Islet of Langerhans (tissue), 1 donor: ENCODE measurements at regions not wholly inside any gene's neighbourhood (a gene's known extent, or its start where the extent isn't known, plus 50 kb on each side); places are given as distances from the start of the nearest gene placed in this dataset.

Experiments used
- FAIRE-seq: peaks from one replicate; lab custom pipeline; 2011; peaks lifted over from hg19 to GRCh38; lab: Jason Lieb, UNC

GRCh38 chr6:164286011-164286410, 871.5 kb downstream of the QKI start:
- FAIRE-seq, result no peak

- no peak for FAIRE-seq
Measured at GRCh38 chr6:164283574-164283973, 869.1 kb downstream of the QKI start.

- FAIRE-seq, result no peak
Measured at GRCh38 chr6:164276211-164276610, 861.7 kb downstream of the QKI start.

- no peak for FAIRE-seq
Measured at GRCh38 chr6:164275773-164276172, 861.3 kb downstream of the QKI start.

GRCh38 chr6:164274493-164274892, 860.0 kb downstream of the QKI start:
- FAIRE-seq, result no peak

- no peak for FAIRE-seq
Measured at GRCh38 chr6:164273491-164273890, 859.0 kb downstream of the QKI start.

GRCh38 chr6:164266851-164267250, 852.3 kb downstream of the QKI start:
- FAIRE-seq, result no peak

GRCh38 chr6:164262348-164262747, 847.8 kb downstream of the QKI start:
- no peak for FAIRE-seq

- no peak for FAIRE-seq
Measured at GRCh38 chr6:164258421-164258820, 843.9 kb downstream of the QKI start.

- no peak for FAIRE-seq
Measured at GRCh38 chr6:164252948-164253347, 838.4 kb downstream of the QKI start.

GRCh38 chr6:164252291-164252690, 837.8 kb downstream of the QKI start:
- FAIRE-seq, result no peak

- FAIRE-seq, result no peak
Measured at GRCh38 chr6:164247106-164247505, 832.6 kb downstream of the QKI start.

- no peak for FAIRE-seq
Measured at GRCh38 chr6:164246082-164246481, 831.6 kb downstream of the QKI start.

- FAIRE-seq, result no peak
Measured at GRCh38 chr6:164243949-164244348, 829.4 kb downstream of the QKI start.

GRCh38 chr6:164243012-164243610, 828.6 kb downstream of the QKI start:
- FAIRE-seq, result no peak

GRCh38 chr6:164230804-164231203, 816.3 kb downstream of the QKI start:
- no peak for FAIRE-seq

GRCh38 chr6:164230259-164230658, 815.7 kb downstream of the QKI start:
- FAIRE-seq, result no peak

GRCh38 chr6:164229716-164230115, 815.2 kb downstream of the QKI start:
- no peak for FAIRE-seq

GRCh38 chr6:164227952-164228522, 813.5 kb downstream of the QKI start:
- no peak for FAIRE-seq

GRCh38 chr6:164216839-164217238, 802.3 kb downstream of the QKI start:
- FAIRE-seq, result no peak

- no peak for FAIRE-seq
Measured at GRCh38 chr6:164216368-164216767, 801.9 kb downstream of the QKI start.

GRCh38 chr6:164214066-164214465, 799.5 kb downstream of the QKI start:
- no peak for FAIRE-seq

GRCh38 chr6:164211254-164211653, 796.7 kb downstream of the QKI start:
- no peak for FAIRE-seq

GRCh38 chr6:164210783-164211182, 796.3 kb downstream of the QKI start:
- no peak for FAIRE-seq

GRCh38 chr6:164210323-164210722, 795.8 kb downstream of the QKI start:
- FAIRE-seq, result no peak
